Progenitor cell of endocrine pancreas (in vitro differentiated cells): ENCODE measurements at regions not wholly inside any gene's neighbourhood (a gene's known extent, or its start where the extent isn't known, plus 50 kb on each side); places are given as distances from the start of the nearest gene placed in this dataset.
"Not testable (repeated sequence)": the region's sequence is repeated elsewhere in the genome, so short reads cannot be mapped to it uniquely, and the experiment has no call there.

Experiments used
- DNase-seq: peaks from one replicate; pipeline ENCODE4 v3.0.0; 2021; ENCODE audit warnings: low spot score; ENCODE audit not compliant: unreplicated experiment
- H3K27ac Mint-ChIP-seq: 2 replicates; pipeline ENCODE4 v1.8.0; 2021; ENCODE audit warnings: mild to moderate bottlenecking, moderate library complexity, mixed read lengths
- H3K27me3 Mint-ChIP-seq: 2 replicates; pipeline ENCODE4 v1.8.0; 2021; ENCODE audit warnings: mixed read lengths
- H3K36me3 Mint-ChIP-seq: 2 replicates; pipeline ENCODE4 v1.8.0; 2022; ENCODE audit warnings: mixed read lengths; ENCODE audit not compliant: insufficient read depth
- H3K4me1 Mint-ChIP-seq: 2 replicates; pipeline ENCODE4 v1.8.0; 2021; ENCODE audit warnings: low read depth, mixed read lengths
- H3K4me3 Mint-ChIP-seq: 2 replicates; pipeline ENCODE4 v1.8.0; 2021; ENCODE audit warnings: low read depth, mild to moderate bottlenecking, moderate library complexity, mixed read lengths
- H3K9me3 Mint-ChIP-seq: 2 replicates; pipeline ENCODE4 v1.8.0; 2021; ENCODE audit warnings: low read depth, mixed read lengths
- TF ChIP-seq, protein P1 (sequence below): fragments of 200-600 bp; sonication (generic); IDR thresholded peaks from one replicate; pipeline ENCODE4 v1.5.0; 2021; ENCODE audit warnings: antibody characterized with exemption, mild to moderate bottlenecking; ENCODE audit not compliant: unreplicated experiment

DNA sequence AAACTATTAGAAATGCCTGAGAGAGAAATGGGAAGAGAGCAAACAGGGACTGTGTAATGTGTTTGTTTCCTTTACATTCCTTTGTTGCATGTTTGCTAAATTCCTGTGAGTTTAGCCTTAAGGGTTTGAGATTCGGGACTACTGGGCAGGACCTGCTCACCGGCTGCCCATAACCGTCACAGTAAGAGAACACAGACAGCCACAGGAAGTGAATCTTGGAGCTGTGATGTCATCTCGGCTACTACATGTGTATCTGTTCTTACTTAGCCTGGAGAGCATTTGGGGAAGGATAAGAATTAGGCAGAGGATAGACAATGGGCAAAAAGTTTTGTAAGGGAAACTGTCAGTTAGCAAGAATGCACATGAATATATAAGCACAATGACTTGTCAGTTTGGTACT is 485.1 kb upstream of the KLF6 start:
- H3K36me3 Mint-ChIP-seq: peaks cover 1% of the 10 kb centered on the region

DNA sequence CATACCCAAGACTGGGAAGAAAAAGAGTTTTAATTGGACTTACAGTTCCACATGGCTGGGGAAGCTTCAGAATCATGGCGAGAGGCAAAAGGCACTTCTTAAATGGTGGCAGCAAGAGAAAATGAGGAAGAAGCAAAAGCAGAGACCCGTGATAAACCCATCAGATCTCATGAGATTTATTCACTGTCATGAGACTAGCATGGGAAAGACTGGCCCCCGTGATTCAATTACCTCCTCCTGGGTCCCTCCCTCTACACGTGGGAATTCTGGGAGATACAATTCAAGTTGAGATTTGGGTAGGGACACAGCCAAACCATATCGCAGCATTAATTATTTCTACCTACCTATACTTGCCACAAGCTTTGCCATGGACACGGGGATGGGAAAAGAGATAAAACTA is 483.5 kb upstream of the KLF6 start:
- not testable (repeated sequence) for H3K27me3 Mint-ChIP-seq, DNase-seq, H3K4me3 Mint-ChIP-seq

More for the DNA sequence above, 485.1 kb upstream of the KLF6 start:
- Mint-ChIP-seq H3K4me3 (no peak overlapping the region), H3K27me3 (no peaks in the 10 kb centered on the region), H3K27ac (no peak overlapping the region), H3K9me3 (peaks cover 6% of the 10 kb centered on the region), H3K4me1 (peaks cover 3% of the 10 kb centered on the region)
- no peak for DNase-seq
- TF ChIP-seq, protein P1, sequence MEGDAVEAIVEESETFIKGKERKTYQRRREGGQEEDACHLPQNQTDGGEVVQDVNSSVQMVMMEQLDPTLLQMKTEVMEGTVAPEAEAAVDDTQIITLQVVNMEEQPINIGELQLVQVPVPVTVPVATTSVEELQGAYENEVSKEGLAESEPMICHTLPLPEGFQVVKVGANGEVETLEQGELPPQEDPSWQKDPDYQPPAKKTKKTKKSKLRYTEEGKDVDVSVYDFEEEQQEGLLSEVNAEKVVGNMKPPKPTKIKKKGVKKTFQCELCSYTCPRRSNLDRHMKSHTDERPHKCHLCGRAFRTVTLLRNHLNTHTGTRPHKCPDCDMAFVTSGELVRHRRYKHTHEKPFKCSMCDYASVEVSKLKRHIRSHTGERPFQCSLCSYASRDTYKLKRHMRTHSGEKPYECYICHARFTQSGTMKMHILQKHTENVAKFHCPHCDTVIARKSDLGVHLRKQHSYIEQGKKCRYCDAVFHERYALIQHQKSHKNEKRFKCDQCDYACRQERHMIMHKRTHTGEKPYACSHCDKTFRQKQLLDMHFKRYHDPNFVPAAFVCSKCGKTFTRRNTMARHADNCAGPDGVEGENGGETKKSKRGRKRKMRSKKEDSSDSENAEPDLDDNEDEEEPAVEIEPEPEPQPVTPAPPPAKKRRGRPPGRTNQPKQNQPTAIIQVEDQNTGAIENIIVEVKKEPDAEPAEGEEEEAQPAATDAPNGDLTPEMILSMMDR: no peak

DNA sequence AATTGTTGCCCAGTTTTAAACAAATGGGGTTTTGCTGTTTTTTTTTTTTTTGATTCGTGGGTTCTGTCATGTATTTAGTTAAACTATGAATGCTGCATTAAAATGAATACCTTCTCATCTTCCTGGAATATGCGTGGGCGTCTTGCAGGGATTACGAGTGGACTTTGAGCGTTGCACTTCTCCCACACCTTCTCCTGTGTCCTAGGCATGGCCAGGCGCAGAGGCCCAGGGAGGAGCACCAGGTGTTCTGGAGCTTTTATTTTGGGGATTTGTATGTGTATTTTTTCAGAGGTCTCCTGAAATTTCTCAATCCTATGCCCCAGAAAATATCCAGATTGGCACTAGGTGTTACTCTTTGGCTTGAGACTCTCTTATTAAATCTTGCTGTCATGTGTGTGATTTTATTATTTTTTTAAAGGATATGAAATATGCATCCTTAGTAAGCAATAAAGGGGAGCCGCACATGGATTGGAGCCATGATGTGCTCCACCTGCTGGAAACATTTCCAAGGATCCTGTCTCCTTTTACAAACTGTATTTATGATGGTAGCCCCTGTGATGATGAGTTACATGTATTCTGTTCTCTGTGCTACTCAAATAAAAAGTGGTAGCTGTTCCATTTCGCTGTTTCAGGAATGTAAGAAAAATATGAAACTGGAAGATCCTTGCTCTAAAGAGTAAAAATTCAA is 482.2 kb upstream of the KLF6 start:
- H3K9me3 Mint-ChIP-seq: peaks cover 6% of the 10 kb centered on the region
- H3K4me3 Mint-ChIP-seq: no peak overlapping the region
- H3K27ac Mint-ChIP-seq: no peak overlapping the region
- peaks cover 1% of the 10 kb centered on the region for H3K36me3 Mint-ChIP-seq
- no peak for DNase-seq
- H3K27me3 Mint-ChIP-seq: no peaks in the 10 kb centered on the region
- peaks cover 3% of the 10 kb centered on the region for H3K4me1 Mint-ChIP-seq
- TF ChIP-seq, protein P1: no peak

More for the DNA sequence above, 483.5 kb upstream of the KLF6 start:
- not testable (repeated sequence) for H3K9me3 Mint-ChIP-seq, H3K36me3 Mint-ChIP-seq, H3K4me1 Mint-ChIP-seq, H3K27ac Mint-ChIP-seq

DNA sequence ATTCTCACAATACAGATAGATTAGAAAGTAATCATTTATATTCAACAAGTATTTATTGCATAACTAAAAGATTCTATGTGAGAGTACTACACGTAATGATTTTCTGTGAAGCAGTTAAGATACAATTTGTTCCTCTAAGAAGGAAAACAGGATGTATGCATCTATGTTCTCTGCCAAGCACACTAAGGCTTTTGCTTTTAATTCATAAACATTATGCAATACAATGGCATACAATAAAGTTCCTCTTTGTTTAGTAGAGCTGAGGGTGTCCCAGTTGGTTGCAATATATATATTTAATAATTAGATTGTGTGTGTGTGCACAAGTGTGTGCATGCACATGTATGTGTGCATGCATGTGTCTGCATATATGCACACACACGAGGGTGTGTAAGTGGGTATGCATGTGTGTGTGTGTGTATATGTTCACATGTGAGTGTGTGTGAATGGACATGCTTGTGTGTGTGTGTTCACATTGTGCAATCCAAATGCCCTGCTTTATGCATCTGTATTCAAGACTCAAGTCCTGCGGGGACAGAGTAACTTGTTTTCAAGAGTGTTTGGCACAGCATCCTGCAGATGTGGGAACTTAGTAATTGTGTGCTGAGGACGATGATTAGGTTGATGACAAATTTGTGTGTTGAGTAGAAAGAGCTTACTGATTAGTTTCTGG is 481.5 kb upstream of the KLF6 start:
- no peaks in the 10 kb centered on the region for H3K27me3 Mint-ChIP-seq
- H3K36me3 Mint-ChIP-seq: peaks cover 1% of the 10 kb centered on the region
- TF ChIP-seq, protein P1: no peak
- H3K27ac Mint-ChIP-seq: no peak overlapping the region
- DNase-seq: no peak
- peaks cover 6% of the 10 kb centered on the region for H3K9me3 Mint-ChIP-seq
- H3K4me3 Mint-ChIP-seq: no peak overlapping the region
- peaks cover 3% of the 10 kb centered on the region for H3K4me1 Mint-ChIP-seq

DNA sequence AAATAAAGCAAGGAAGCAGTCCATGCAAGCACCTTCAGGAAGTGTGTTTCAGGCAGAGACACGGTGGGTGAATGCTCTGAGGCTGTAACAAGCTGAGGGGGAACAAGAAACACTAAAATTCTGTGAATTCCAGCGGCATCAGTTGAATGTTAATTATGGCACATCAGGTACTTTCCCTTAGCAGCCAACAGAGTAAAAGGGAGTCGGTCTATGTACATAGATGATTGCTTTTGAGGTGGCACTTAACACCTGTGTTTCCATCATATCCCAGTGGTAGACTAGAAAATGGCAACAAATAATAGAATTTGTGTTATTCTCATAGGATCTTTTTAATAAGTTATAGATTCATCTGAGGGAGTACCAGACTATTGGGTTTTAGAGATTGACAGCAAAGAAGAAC is 481.0 kb upstream of the KLF6 start:
- H3K27ac Mint-ChIP-seq: no peak overlapping the region
- no peak overlapping the region for H3K4me3 Mint-ChIP-seq
- H3K27me3 Mint-ChIP-seq: no peaks in the 10 kb centered on the region

More for the DNA sequence above, 481.0 kb upstream of the KLF6 start:
- DNase-seq: no peak
- Mint-ChIP-seq H3K9me3 (peaks cover 2% of the 10 kb centered on the region), H3K36me3 (no peaks in the 10 kb centered on the region), H3K4me1 (peaks cover 3% of the 10 kb centered on the region)
- TF ChIP-seq, protein P1: no peak
